GM12878 (cell line): ENCODE measurements at regions not wholly inside any gene's neighbourhood (a gene's known extent, or its start where the extent isn't known, plus 50 kb on each side); places are given as distances from the start of the nearest gene placed in this dataset.

Experiments used
- ATAC-seq: fragments of 200-7000 bp; cut with Tn5 transposase; 3 replicates; pipeline ENCODE4 v1.9.1; 2020; ENCODE audit warnings: mild to moderate bottlenecking, moderate library complexity
- BruUV-seq: library from RNA; stranded (reverse); fragments of 400-500 nt; replicated peaks from 2 replicates; lab custom pipeline; 2021; lab: Mats Ljungman, UMichigan
- CTCF ChIA-PET: fragments of 300-600 bp; sonication (Branson Sonifier 250); formaldehyde crosslinking; extraction: SDS; loops from one replicate; lab custom pipeline; 2021; ENCODE audit warnings: inconsistent platforms; lab: Yijun Ruan, JAX
- POLR2A ChIA-PET: fragments of 350-600 bp; formaldehyde crosslinking; extraction: SDS; loops from one replicate; lab custom pipeline; 2021; ENCODE audit warnings: inconsistent platforms; lab: Charles Lee
- RAD21 ChIA-PET: fragments of 300-600 bp; sonication (Branson Sonifier 250); formaldehyde crosslinking; loops from one replicate; lab custom pipeline; 2023; ENCODE audit warnings: antibody characterized with exemption; ENCODE audit not compliant: unreplicated experiment; lab: Charles Lee
- SMC1A ChIA-PET: fragments of 300-600 bp; sonication (Branson Sonifier 250); formaldehyde crosslinking; loops from one replicate; lab custom pipeline; 2023; ENCODE audit not compliant: unreplicated experiment, uncharacterized antibody; lab: Charles Lee
- DNase-seq: peaks from one replicate; pipeline ENCODE4 v3.0.0-alpha.2; 2011; ENCODE audit warnings: low read depth, low spot score
- FAIRE-seq: peaks from 3 replicates; lab custom pipeline; 2011; peaks lifted over from hg19 to GRCh38; lab: Jason Lieb, UNC
- H2AFZ ChIP-seq: 2 replicates; pipeline ENCODE4 v1.6.0; 2011; ENCODE audit warnings: low read depth, low read length, control low read depth; ENCODE audit not compliant: control insufficient read depth
- H3K27ac ChIP-seq: 2 replicates; pipeline ENCODE4 v1.5.1; 2011; ENCODE audit warnings: control low read depth; ENCODE audit not compliant: control insufficient read depth, insufficient read depth
- H3K27me3 ChIP-seq, 2 experiments: replicated peaks in 1 of 2; 2 replicates each; pipeline versions ENCODE4 v1.6.0 to v1.6.1; 2011; ENCODE audit warnings: low read length in 1 of 2; ENCODE audit not compliant: control insufficient read depth in 2 of 2, insufficient read depth in 2 of 2
- H3K36me3 ChIP-seq, 2 experiments: 2 replicates each; pipeline ENCODE4 v1.5.1; 2011; ENCODE audit warnings: low read length in 1 of 2; ENCODE audit not compliant: control insufficient read depth in 2 of 2, insufficient read depth in 2 of 2
- H3K4me1 ChIP-seq: 2 replicates; pipeline ENCODE4 v1.6.1; 2011; ENCODE audit warnings: mild to moderate bottlenecking, low read length, moderate library complexity, mixed read lengths; ENCODE audit not compliant: control insufficient read depth, insufficient read depth
- H3K4me2 ChIP-seq: 2 replicates; pipeline ENCODE4 v1.6.0; 2011; ENCODE audit warnings: control low read depth; ENCODE audit not compliant: control insufficient read depth, insufficient read depth
- H3K4me3 ChIP-seq: fragments of 200-600 bp; sonication (generic); 2 replicates; pipeline ENCODE4 v1.5.1; 2016
- H3K79me2 ChIP-seq: 2 replicates; pipeline ENCODE4 v1.6.0; 2011; ENCODE audit warnings: low read length; ENCODE audit not compliant: control insufficient read depth, insufficient read depth
- H3K9ac ChIP-seq: 2 replicates; pipeline ENCODE4 v1.8.0; 2011; ENCODE audit warnings: low read length, control low read depth, mixed read lengths; ENCODE audit not compliant: control insufficient read depth, insufficient read depth
- H3K9me3 ChIP-seq: replicated peaks from 3 replicates; pipeline ENCODE4 v1.5.1; 2011; ENCODE audit warnings: mild to moderate bottlenecking, low read length; ENCODE audit not compliant: control insufficient read depth, insufficient read depth
- H4K20me1 ChIP-seq: 2 replicates; pipeline ENCODE4 v1.6.0; 2011; ENCODE audit not compliant: control insufficient read depth, insufficient read depth
- ASH2L ChIP-seq: fragments of 300-600, 200-600 bp; sonication (generic); IDR thresholded peaks from 2 replicates; pipeline ENCODE4 v1.6.1; 2017; ENCODE audit warnings: low read depth, mild to moderate bottlenecking, borderline replicate concordance
- CHD4 ChIP-seq: fragments of 200-600 bp; sonication (generic); IDR thresholded peaks from 2 replicates; pipeline ENCODE4 v1.6.1; 2016; ENCODE audit warnings: mild to moderate bottlenecking
- DPF2 ChIP-seq: fragments of 450-650 bp; IDR thresholded peaks from 2 replicates; pipeline ENCODE4 v1.6.1; 2017; ENCODE audit warnings: mild to moderate bottlenecking
- E4F1 ChIP-seq: fragments of 450-650 bp; IDR thresholded peaks from 2 replicates; pipeline ENCODE4 v1.6.1; 2018; ENCODE audit warnings: borderline replicate concordance, mild to moderate bottlenecking; ENCODE audit not compliant: partially characterized antibody
- EGR1 ChIP-seq, 2 experiments: IDR thresholded peaks; 1 replicate in 1 of 2; 2 replicates in 1 of 2; pipeline ENCODE4 v1.6.1; 2011 to 2012; ENCODE audit warnings: low read depth in 2 of 2, low read length in 2 of 2, borderline replicate concordance in 1 of 2, mild to moderate bottlenecking in 1 of 2, moderate library complexity in 1 of 2
- ETV6 ChIP-seq, 2 experiments: fragments of 450-650 bp in 1 of 2; IDR thresholded peaks in 1 of 2; conservative IDR thresholded peaks in 1 of 2; 2 replicates each; pipeline ENCODE4 v1.6.1; 2014; ENCODE audit warnings: antibody characterized with exemption in 1 of 2, borderline replicate concordance in 1 of 2, low read depth in 1 of 2, mild to moderate bottlenecking in 1 of 2, moderate library complexity in 1 of 2
- FOXK2 ChIP-seq: fragments of 450-650 bp; IDR thresholded peaks from 2 replicates; pipeline ENCODE4 v1.6.1; 2017; ENCODE audit warnings: mild to moderate bottlenecking, moderate library complexity
- IKZF2 ChIP-seq, 2 experiments: fragments of 450-650 bp; IDR thresholded peaks; 2 replicates each; pipeline ENCODE4 v1.6.1; 2017; ENCODE audit warnings: mild to moderate bottlenecking in 2 of 2, moderate library complexity in 2 of 2
- MXI1 ChIP-seq: fragments of 150-350 bp; IDR thresholded peaks from 2 replicates; pipeline ENCODE4 v1.6.1; 2011; ENCODE audit warnings: low read depth, mild to moderate bottlenecking, inconsistent platforms, low read length, improper control_type of control experiment
- SRF ChIP-seq, 2 experiments: IDR thresholded peaks; 2 replicates each; pipeline ENCODE4 v1.6.1; 2011; ENCODE audit warnings: low read depth in 2 of 2, low read length in 2 of 2, mild to moderate bottlenecking in 1 of 2, moderate library complexity in 1 of 2
- STAT3 ChIP-seq: IDR thresholded peaks from 2 replicates; pipeline ENCODE4 v1.6.1; 2011; ENCODE audit warnings: low read depth, low read length, improper control_type of control experiment
- ZBTB33 ChIP-seq: fragments of 450-650 bp; IDR thresholded peaks from 2 replicates; pipeline ENCODE4 v1.6.1; 2017; ENCODE audit warnings: mild to moderate bottlenecking
- WGBS: methylation state at CpG from one replicate; pipeline ENCODE4 v1.1.6; 2016; ENCODE audit warnings: low lambda C conversion rate; ENCODE audit not compliant: insufficient replicate concordance, insufficient coverage; ENCODE audit errors: missing lambda C conversion rate; 5-methylcytosine and 5-hydroxymethylcytosine counted together
- in situ Hi-C: fragments of 300-500 bp; cut with MboI; formaldehyde crosslinking; loops from 9 replicates; pipeline ENCODE4 v1.14.3; 2018; ENCODE audit warnings: mixed read lengths
- intact Hi-C: fragments of 100-400 bp; cut with micrococcal nuclease; formaldehyde crosslinking; loops from one replicate; pipeline ENCODE4 v1.14.2; 2022; ENCODE audit not compliant: unreplicated experiment
- TF ChIP-seq, protein P1 (sequence below): IDR thresholded peaks from 2 replicates; pipeline ENCODE4 v1.6.1; 2012; ENCODE audit warnings: low read depth, low read length, improper control_type of control experiment

- ChIA-PET CTCF (no interaction called here), SMC1A (no interaction called here), POLR2A (no interaction called here), RAD21 (no interaction called here)
- intact Hi-C loops (no loop called here), in situ Hi-C loops (no loop called here)
- H3K4me3 ChIP-seq, result no peak overlapping the region
- ATAC-seq (no peak), DNase-seq (no peak), FAIRE-seq (no peak)
- H3K27me3 ChIP-seq, result no peaks in the 10 kb centered on the region
- H3K79me2 ChIP-seq, result no peaks in the 10 kb centered on the region
- no peak overlapping the region for H3K9ac ChIP-seq
- H4K20me1 ChIP-seq, result no peaks in the 10 kb centered on the region
- no peaks in the 10 kb centered on the region for H3K36me3 ChIP-seq
- no peak overlapping the region for H3K27ac ChIP-seq
- no peaks in the 10 kb centered on the region for H3K4me1 ChIP-seq
- H3K9me3 ChIP-seq, result no peaks in the 10 kb centered on the region; the same call in 2 of the 3 replicates
- WGBS, result 94% methylated on average over 1 of the region's 1 CpG
- no peak for TF ChIP-seq ETV6 (conservative IDR thresholded peaks at IDR 0.05 in 1 of 2, IDR thresholded peaks at IDR 0.05 in 1 of 2; ENCODE audit: borderline replicate concordance in 1 of 2, low read depth in 1 of 2)
- no peak for TF ChIP-seq FOXK2
- no peak overlapping the region for H3K4me2 ChIP-seq
- BruUV-seq, result no TSS peak
- no peak overlapping the region for H2AFZ ChIP-seq
These were observed 207.8 kb downstream of the RAB28 start for GRCh38 chr4:13276357-13276756.

DNA sequence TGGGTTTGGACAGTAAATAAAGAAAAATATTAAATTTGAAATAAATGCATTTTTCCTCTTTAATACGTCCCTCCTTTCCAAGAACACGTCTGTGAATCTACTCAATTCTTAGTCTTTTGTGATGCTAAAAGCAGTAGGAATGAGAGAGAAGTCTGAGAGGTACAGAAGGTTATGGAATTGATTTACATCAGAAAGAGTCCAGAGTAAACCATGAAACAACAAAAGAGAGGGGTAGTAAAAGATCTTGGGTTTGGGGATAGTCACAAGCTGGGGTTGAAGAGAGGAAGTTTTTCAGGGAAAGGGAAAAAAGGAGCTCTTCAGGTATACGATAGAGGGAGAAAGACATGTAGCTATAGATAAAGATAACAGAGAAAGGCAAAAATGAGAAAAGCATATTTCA lies 215.4 kb downstream of the RAB28 start:
- RAD21 ChIA-PET, result no interaction called here
- no peak for TF ChIP-seq DPF2
- no peak for TF ChIP-seq ASH2L
- TF ChIP-seq STAT3, result no peak
- no peak for TF ChIP-seq CHD4
- TF ChIP-seq MXI1, result no peak
- no peak for TF ChIP-seq IKZF2 (IDR thresholded peaks at IDR 0.05)
- TF ChIP-seq SRF (IDR thresholded peaks at IDR 0.05; ENCODE audit: low read depth in 2 of 2, low read length in 2 of 2), result no peak
- no peak for TF ChIP-seq EGR1 (IDR thresholded peaks at IDR 0.05; ENCODE audit: borderline replicate concordance in 1 of 2, low read depth in 2 of 2, low read length in 2 of 2)
- no peak for TF ChIP-seq ZBTB33
- TF ChIP-seq, protein P1, sequence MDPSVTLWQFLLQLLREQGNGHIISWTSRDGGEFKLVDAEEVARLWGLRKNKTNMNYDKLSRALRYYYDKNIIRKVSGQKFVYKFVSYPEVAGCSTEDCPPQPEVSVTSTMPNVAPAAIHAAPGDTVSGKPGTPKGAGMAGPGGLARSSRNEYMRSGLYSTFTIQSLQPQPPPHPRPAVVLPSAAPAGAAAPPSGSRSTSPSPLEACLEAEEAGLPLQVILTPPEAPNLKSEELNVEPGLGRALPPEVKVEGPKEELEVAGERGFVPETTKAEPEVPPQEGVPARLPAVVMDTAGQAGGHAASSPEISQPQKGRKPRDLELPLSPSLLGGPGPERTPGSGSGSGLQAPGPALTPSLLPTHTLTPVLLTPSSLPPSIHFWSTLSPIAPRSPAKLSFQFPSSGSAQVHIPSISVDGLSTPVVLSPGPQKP, result no peak
- no peak for TF ChIP-seq E4F1

More for the DNA sequence above, 215.4 kb downstream of the RAB28 start:
- intact Hi-C loops, result no loop called here
- no peak overlapping the region for H3K4me3 ChIP-seq
- WGBS, result 11% methylated on average over 3 of the region's 3 CpGs
- ChIA-PET SMC1A (no interaction called here), CTCF (no interaction called here), POLR2A (no interaction called here)
- ATAC-seq, result no peak
- no peaks in the 10 kb centered on the region for H3K36me3 ChIP-seq
- no peak overlapping the region for H3K27ac ChIP-seq
- no peak for DNase-seq
- H3K79me2 ChIP-seq, result no peaks in the 10 kb centered on the region
- H3K4me1 ChIP-seq, result no peaks in the 10 kb centered on the region
- FAIRE-seq, result no peak
- H3K27me3 ChIP-seq, result no peaks in the 10 kb centered on the region
- in situ Hi-C loops, result no loop called here
- no peak overlapping the region for H3K9ac ChIP-seq
- H2AFZ ChIP-seq, result no peak overlapping the region
- H4K20me1 ChIP-seq, result no peaks in the 10 kb centered on the region
- H3K4me2 ChIP-seq, result no peak overlapping the region
- H3K9me3 ChIP-seq, result no peaks in the 10 kb centered on the region
- BruUV-seq, result no TSS peak
